Effector memory CD8-positive, alpha-beta T cell (primary cell): ENCODE measurements at regions not wholly inside any gene's neighbourhood (a gene's known extent, or its start where the extent isn't known, plus 50 kb on each side); places are given as distances from the start of the nearest gene placed in this dataset.

Experiments
- ATAC-seq: fragments of 150-1000 bp; cut with Tn5 transposase; replicated peaks from 2 replicates; pipeline ENCODE4 v1.10.0; 2021; ENCODE audit warnings: mild to moderate bottlenecking, moderate library complexity
- DNase-seq, 3 experiments: peaks; one replicate each; pipeline ENCODE4 v3.0.0; 2021
- H3K27ac Mint-ChIP-seq, 2 donors: one replicate each; pipeline ENCODE4 v1.8.0; 2022; ENCODE audit warnings: mild to moderate bottlenecking in 2 of 2, mixed read lengths in 2 of 2, moderate library complexity in 2 of 2
- H3K27me3 Mint-ChIP-seq, 2 donors: one replicate each; pipeline ENCODE4 v1.8.0; 2022; ENCODE audit warnings: mixed read lengths in 2 of 2
- H3K36me3 Mint-ChIP-seq: one replicate; pipeline ENCODE4 v1.8.0; 2022; ENCODE audit warnings: mild to moderate bottlenecking, moderate library complexity, mixed read lengths; ENCODE audit not compliant: insufficient read depth
- H3K4me1 Mint-ChIP-seq, 2 donors: one replicate each; pipeline ENCODE4 v1.8.0; 2022; ENCODE audit warnings: low read depth in 2 of 2, mixed read lengths in 2 of 2
- H3K4me3 Mint-ChIP-seq, 2 donors: one replicate each; pipeline ENCODE4 v1.8.0; 2022; ENCODE audit warnings: mild to moderate bottlenecking in 2 of 2, mixed read lengths in 2 of 2, moderate library complexity in 2 of 2
- H3K9me3 Mint-ChIP-seq, 2 donors: one replicate each; pipeline ENCODE4 v1.8.0; 2022; ENCODE audit warnings: mixed read lengths in 2 of 2

GRCh38 chr4:157616741-157617472 lies 396.4 kb downstream of the GRIA2 start:
- ATAC-seq (no peak), DNase-seq (no peak)
- no peaks in the 10 kb centered on the region for H3K36me3 Mint-ChIP-seq
- no peaks in the 10 kb centered on the region for H3K4me1 Mint-ChIP-seq
- peaks cover 0 to 6% of the 10 kb centered on the region in 2 donors for H3K9me3 Mint-ChIP-seq
- no peak overlapping the region for H3K27ac Mint-ChIP-seq
- H3K4me3 Mint-ChIP-seq, result no peak overlapping the region
- H3K27me3 Mint-ChIP-seq, result no peaks in the 10 kb centered on the region

DNA sequence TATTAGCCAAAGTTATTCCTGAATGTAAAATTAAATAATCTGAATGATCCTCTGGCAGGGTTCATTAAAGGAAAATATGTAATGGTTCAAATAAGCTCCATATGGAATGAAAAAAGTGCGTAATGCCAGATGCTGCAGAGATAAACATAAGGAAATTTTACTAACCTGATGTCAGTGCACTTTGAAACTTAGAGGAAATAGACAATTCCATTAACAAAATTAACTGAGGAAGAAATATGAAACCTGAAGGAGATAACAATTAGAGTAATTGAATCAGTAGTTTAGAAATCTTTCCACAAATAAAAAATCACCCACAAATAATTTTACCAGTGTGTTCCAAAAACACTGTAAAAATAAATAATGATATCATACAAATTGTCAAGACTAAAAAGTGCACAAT lies 387.5 kb downstream of the GRIA2 start:
- H3K9me3 Mint-ChIP-seq, result peaks cover 6 to 13% of the 10 kb centered on the region in 2 donors
- H3K36me3 Mint-ChIP-seq, result no peaks in the 10 kb centered on the region
- H3K27ac Mint-ChIP-seq, result no peak overlapping the region
- H3K4me1 Mint-ChIP-seq, result no peaks in the 10 kb centered on the region
- H3K27me3 Mint-ChIP-seq, result no peaks in the 10 kb centered on the region
- DNase-seq (no peak), ATAC-seq (no peak)
- no peak overlapping the region for H3K4me3 Mint-ChIP-seq

DNA sequence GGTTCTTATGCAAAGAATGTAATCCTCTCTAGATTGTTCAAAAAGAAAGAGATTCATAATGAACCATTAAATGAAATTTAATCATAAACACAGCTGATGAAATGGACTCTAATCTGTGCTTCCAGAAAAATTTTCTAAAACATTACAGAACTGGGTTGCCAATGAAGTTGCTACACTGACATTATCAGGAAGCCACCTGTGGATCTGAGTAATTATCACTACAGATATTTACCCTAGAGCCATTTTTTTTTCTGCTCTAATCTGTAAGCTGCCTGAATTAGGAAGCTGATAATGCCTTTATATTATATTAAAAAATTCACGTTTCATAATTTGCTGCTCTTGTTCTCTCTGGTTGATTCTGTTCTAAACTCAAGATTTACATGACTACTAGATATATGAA lies 380.1 kb downstream of the GRIA2 start:
- DNase-seq, result no peak
- H3K9me3 Mint-ChIP-seq, result peaks cover 10 to 14% of the 10 kb centered on the region in 2 donors

GRCh38 chr4:157591245-157591644 lies 370.7 kb downstream of the GRIA2 start:
- no peak for DNase-seq
- peaks cover 3 to 8% of the 10 kb centered on the region in 2 donors for H3K9me3 Mint-ChIP-seq
- ATAC-seq, result no peak
- H3K27ac Mint-ChIP-seq, result no peak overlapping the region
- H3K36me3 Mint-ChIP-seq, result no peaks in the 10 kb centered on the region
- H3K27me3 Mint-ChIP-seq, result no peaks in the 10 kb centered on the region
- no peaks in the 10 kb centered on the region for H3K4me1 Mint-ChIP-seq
- H3K4me3 Mint-ChIP-seq, result no peak overlapping the region

More for the DNA sequence above, 380.1 kb downstream of the GRIA2 start:
- Mint-ChIP-seq H3K4me1 (no peaks in the 10 kb centered on the region), H3K27ac (no peak overlapping the region), H3K36me3 (no peaks in the 10 kb centered on the region), H3K27me3 (no peaks in the 10 kb centered on the region), H3K4me3 (no peak overlapping the region)
- ATAC-seq, result no peak

DNA sequence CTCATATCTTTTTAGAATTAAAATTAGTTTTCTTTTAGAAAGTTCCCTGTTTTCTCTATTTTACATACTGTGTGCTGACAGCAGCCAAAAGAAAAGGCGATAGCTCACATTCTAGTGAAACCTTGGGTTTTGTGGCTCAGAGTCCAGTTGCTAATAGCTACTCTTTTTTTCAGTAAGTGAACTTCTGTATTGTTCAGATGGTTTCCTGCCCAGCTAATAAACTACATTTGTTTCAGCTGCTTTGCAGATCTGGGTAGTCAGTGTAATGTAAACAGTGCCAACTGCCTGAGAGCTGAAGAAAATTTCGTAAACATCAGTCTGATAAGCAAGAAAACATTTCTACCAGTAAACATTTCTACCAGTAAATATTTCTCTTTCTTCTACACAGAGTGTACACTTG lies 370.2 kb downstream of the GRIA2 start:
- Mint-ChIP-seq H3K27me3 (no peaks in the 10 kb centered on the region), H3K36me3 (no peaks in the 10 kb centered on the region), H3K27ac (no peak overlapping the region), H3K4me1 (no peaks in the 10 kb centered on the region), H3K9me3 (peaks cover 3 to 7% of the 10 kb centered on the region in 2 donors), H3K4me3 (no peak overlapping the region)
- no peak for DNase-seq
- ATAC-seq, result no peak

GRCh38 chr4:157587681-157588423 lies 367.3 kb downstream of the GRIA2 start:
- DNase-seq (no peak), ATAC-seq (no peak)
- no peak overlapping the region for H3K4me3 Mint-ChIP-seq
- no peak overlapping the region for H3K27ac Mint-ChIP-seq
- H3K36me3 Mint-ChIP-seq, result no peaks in the 10 kb centered on the region
- no peaks in the 10 kb centered on the region for H3K27me3 Mint-ChIP-seq
- no peaks in the 10 kb centered on the region for H3K4me1 Mint-ChIP-seq
- peaks cover 2 to 7% of the 10 kb centered on the region in 2 donors for H3K9me3 Mint-ChIP-seq

DNA sequence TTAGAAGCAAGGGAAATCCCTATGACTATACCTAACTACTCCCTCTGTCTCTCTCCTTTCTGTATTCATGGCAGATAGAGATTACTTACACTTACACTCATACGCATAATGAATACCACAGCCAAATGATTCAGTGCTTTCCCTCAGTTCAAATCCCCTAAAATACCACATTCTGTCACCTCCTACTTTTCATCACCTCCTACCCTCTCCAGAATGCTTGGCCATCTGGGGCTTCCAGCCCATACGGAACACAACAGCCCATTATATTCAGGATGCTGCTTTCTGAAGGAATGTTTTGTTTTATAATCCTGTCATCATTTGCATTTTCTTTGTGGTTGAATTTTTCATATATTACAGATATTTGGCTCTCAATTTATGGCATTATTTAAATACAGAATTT lies 361.6 kb downstream of the GRIA2 start:
- Mint-ChIP-seq H3K36me3 (peaks cover 3% of the 10 kb centered on the region), H3K4me1 (no peaks in the 10 kb centered on the region), H3K4me3 (no peak overlapping the region), H3K9me3 (peaks cover 5 to 6% of the 10 kb centered on the region in 2 donors), H3K27ac (no peak overlapping the region), H3K27me3 (no peaks in the 10 kb centered on the region)
- ATAC-seq (no peak), DNase-seq (no peak)

DNA sequence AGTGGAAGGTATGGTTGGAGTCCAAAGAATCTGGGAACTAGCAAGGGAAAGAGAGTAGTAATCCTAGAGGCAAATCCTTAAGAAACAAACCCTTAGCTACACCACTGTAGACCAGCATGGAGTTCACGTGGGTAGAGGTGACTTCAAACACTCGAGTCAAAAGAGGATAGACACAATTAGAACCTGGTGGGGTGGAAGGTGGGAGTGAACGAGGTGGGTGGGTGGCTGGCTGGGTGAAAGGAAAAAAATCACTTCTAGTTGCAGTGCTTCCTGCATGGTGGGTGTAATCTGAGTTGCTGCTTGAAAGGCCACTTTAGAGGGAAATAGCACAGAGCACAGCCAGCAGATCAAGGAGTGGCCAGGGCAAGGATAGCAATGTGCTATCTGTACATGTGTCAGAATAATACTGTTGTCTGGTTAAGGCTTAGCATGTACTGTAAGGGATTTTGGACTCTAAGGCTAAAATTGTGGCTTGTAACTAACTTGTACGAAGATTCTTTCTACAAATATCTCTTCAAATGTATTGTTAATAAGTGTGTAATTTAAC lies 356.2 kb downstream of the GRIA2 start:
- H3K9me3 Mint-ChIP-seq, result peaks cover 5 to 13% of the 10 kb centered on the region in 2 donors
- H3K27ac Mint-ChIP-seq, result no peak overlapping the region
- no peak overlapping the region for H3K4me3 Mint-ChIP-seq
- no peak for DNase-seq
- H3K27me3 Mint-ChIP-seq, result no peaks in the 10 kb centered on the region
- ATAC-seq, result no peak
- H3K36me3 Mint-ChIP-seq, result peaks cover 3% of the 10 kb centered on the region
- no peaks in the 10 kb centered on the region for H3K4me1 Mint-ChIP-seq

- H3K4me3 Mint-ChIP-seq, result no peak overlapping the region
- H3K27me3 Mint-ChIP-seq, result no peaks in the 10 kb centered on the region
- peaks cover 3% of the 10 kb centered on the region for H3K36me3 Mint-ChIP-seq
- no peak overlapping the region for H3K27ac Mint-ChIP-seq
- DNase-seq, result no peak
- no peak for ATAC-seq
- H3K4me1 Mint-ChIP-seq, result no peaks in the 10 kb centered on the region
- peaks cover 5 to 7% of the 10 kb centered on the region in 2 donors for H3K9me3 Mint-ChIP-seq
Observed at GRCh38 chr4:157575339-157575738, 354.8 kb downstream of the GRIA2 start.

DNA sequence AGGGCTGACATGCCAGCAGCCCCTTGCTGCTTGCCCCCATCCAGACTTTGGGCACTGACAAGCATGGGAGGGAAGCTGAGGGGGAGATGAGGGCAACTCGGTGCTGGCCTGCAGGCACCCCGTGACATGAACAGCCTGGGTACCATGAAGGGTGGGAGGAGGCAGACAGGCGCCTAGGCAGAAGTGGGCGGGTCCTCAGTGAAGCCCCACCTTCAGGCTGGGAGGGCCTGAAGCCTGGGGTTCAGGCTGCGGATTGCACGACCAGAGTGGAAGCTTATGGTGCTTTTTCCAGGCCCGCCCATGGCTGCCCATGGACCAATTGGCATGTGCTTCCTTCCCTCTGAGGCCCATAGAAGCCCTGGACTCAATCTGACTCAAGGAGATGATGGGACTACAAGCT lies 354.1 kb downstream of the GRIA2 start:
- H3K27me3 Mint-ChIP-seq, result no peaks in the 10 kb centered on the region
- peaks cover 3% of the 10 kb centered on the region for H3K36me3 Mint-ChIP-seq
- H3K9me3 Mint-ChIP-seq, result peaks cover 3 to 7% of the 10 kb centered on the region in 2 donors
- H3K27ac Mint-ChIP-seq, result no peak overlapping the region
- no peak overlapping the region for H3K4me3 Mint-ChIP-seq
- H3K4me1 Mint-ChIP-seq, result no peaks in the 10 kb centered on the region
- no peak for DNase-seq
- no peak for ATAC-seq

GRCh38 chr4:157572951-157573350 lies 352.4 kb downstream of the GRIA2 start:
- Mint-ChIP-seq H3K9me3 (peaks cover 3 to 7% of the 10 kb centered on the region in 2 donors), H3K4me3 (no peak overlapping the region), H3K27me3 (no peaks in the 10 kb centered on the region), H3K27ac (no peak overlapping the region), H3K4me1 (no peaks in the 10 kb centered on the region), H3K36me3 (no peaks in the 10 kb centered on the region)
- ATAC-seq (no peak), DNase-seq (no peak)

- H3K27me3 Mint-ChIP-seq, result no peaks in the 10 kb centered on the region
- H3K4me3 Mint-ChIP-seq, result no peak overlapping the region
- H3K27ac Mint-ChIP-seq, result no peak overlapping the region
- no peak for ATAC-seq
- no peaks in the 10 kb centered on the region for H3K36me3 Mint-ChIP-seq
- DNase-seq, result no peak
- no peaks in the 10 kb centered on the region for H3K4me1 Mint-ChIP-seq
- H3K9me3 Mint-ChIP-seq, result peaks cover 3 to 7% of the 10 kb centered on the region in 2 donors
Observed at GRCh38 chr4:157572284-157572683, 351.8 kb downstream of the GRIA2 start.

GRCh38 chr4:157564771-157565170 lies 344.2 kb downstream of the GRIA2 start:
- DNase-seq (no peak), ATAC-seq (no peak)
- H3K36me3 Mint-ChIP-seq, result no peaks in the 10 kb centered on the region
- H3K4me1 Mint-ChIP-seq, result no peaks in the 10 kb centered on the region
- no peak overlapping the region for H3K4me3 Mint-ChIP-seq
- H3K9me3 Mint-ChIP-seq, result peaks cover 7 to 18% of the 10 kb centered on the region in 2 donors
- H3K27ac Mint-ChIP-seq, result no peak overlapping the region
- H3K27me3 Mint-ChIP-seq, result no peaks in the 10 kb centered on the region

DNA sequence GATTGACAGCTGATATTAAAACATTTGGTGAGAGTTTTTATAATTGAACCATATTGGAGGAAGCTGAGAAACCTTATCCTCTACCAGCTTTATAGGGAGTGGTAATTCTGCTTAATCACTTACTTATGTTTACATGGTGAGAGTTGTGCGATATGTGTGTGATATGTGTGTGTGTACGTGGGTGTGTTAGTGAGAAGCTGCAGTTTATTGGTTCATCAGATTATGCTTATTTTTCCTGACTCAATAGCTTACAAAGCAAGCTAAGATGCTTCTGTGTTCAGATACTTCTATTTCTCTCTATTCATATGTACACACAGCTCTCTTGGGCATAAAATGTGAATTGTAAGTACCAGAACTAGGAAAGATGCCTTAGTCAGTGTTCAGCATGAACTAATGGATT lies 343.7 kb downstream of the GRIA2 start:
- DNase-seq, result no peak
- Mint-ChIP-seq H3K9me3 (peaks cover 7 to 19% of the 10 kb centered on the region in 2 donors), H3K27me3 (no peaks in the 10 kb centered on the region), H3K4me3 (no peak overlapping the region), H3K36me3 (no peaks in the 10 kb centered on the region), H3K27ac (no peak overlapping the region), H3K4me1 (no peaks in the 10 kb centered on the region)
- no peak for ATAC-seq
